ENCODE measurements at regions not wholly inside any gene's neighbourhood (a gene's known extent, or its start where the extent isn't known, plus 50 kb on each side); places are given as distances from the start of the nearest gene placed in this dataset.

- TF ChIP-seq CTCF (conservative IDR thresholded peaks at IDR 0.05; ENCODE audit: low read depth, low read length): no peak
- no peak for DNase-seq (ENCODE audit: low read depth)
- no peak overlapping the region for H3K4me3 ChIP-seq (ENCODE audit: low read depth, low read length)
Observed at GRCh38 chr12:112638420-112638819, 153.1 kb upstream of the RPH3A start.

GRCh38 chr12:112645586-112645985 is 146.0 kb upstream of the RPH3A start:
- no peak for DNase-seq (ENCODE audit: low read depth)
- no peak for TF ChIP-seq CTCF (conservative IDR thresholded peaks at IDR 0.05; ENCODE audit: low read depth, low read length)
- H3K4me3 ChIP-seq (ENCODE audit: low read depth, low read length): no peak overlapping the region

GRCh38 chr12:112656141-112656540 is 135.4 kb upstream of the RPH3A start:
- TF ChIP-seq CTCF (conservative IDR thresholded peaks at IDR 0.05; ENCODE audit: low read depth, low read length): no peak
- no peak for DNase-seq (ENCODE audit: low read depth)

GRCh38 chr12:112664569-112664968 is 127.0 kb upstream of the RPH3A start:
- TF ChIP-seq CTCF (conservative IDR thresholded peaks at IDR 0.05; ENCODE audit: low read depth, low read length): no peak
- no peak overlapping the region for H3K4me3 ChIP-seq (ENCODE audit: low read depth, low read length)
- no peak for DNase-seq (ENCODE audit: low read depth)

More at GRCh38 chr12:112656141-112656540, 135.4 kb upstream of the RPH3A start:
- no peak overlapping the region for H3K4me3 ChIP-seq (ENCODE audit: low read depth, low read length)

GRCh38 chr12:112665958-112666357 is 125.6 kb upstream of the RPH3A start:
- no peak for TF ChIP-seq CTCF (conservative IDR thresholded peaks at IDR 0.05; ENCODE audit: low read depth, low read length)
- H3K4me3 ChIP-seq (ENCODE audit: low read depth, low read length): no peak overlapping the region
- no peak for DNase-seq (ENCODE audit: low read depth)

- H3K4me3 ChIP-seq (ENCODE audit: low read depth, low read length): no peak overlapping the region
- no peak for TF ChIP-seq CTCF (conservative IDR thresholded peaks at IDR 0.05; ENCODE audit: low read depth, low read length)
- DNase-seq (ENCODE audit: low read depth): no peak
Observed at GRCh38 chr12:112671564-112671963, 120.0 kb upstream of the RPH3A start.

GRCh38 chr12:112674539-112674938 is 117.0 kb upstream of the RPH3A start:
- no peak for DNase-seq (ENCODE audit: low read depth)
- H3K4me3 ChIP-seq (ENCODE audit: low read depth, low read length): no peak overlapping the region
- TF ChIP-seq CTCF (conservative IDR thresholded peaks at IDR 0.05; ENCODE audit: low read depth, low read length): no peak
